Lung microvascular endothelial cell (primary cell): ENCODE measurements at regions not wholly inside any gene's neighbourhood (a gene's known extent, or its start where the extent isn't known, plus 50 kb on each side); places are given as distances from the start of the nearest gene placed in this dataset.
"Not testable (repeated sequence)": the region's sequence is repeated elsewhere in the genome, so short reads cannot be mapped to it uniquely, and the experiment has no call there.

Experiments
- DNase-seq, 2 donors: peaks; one replicate each; pipeline versions ENCODE4 v3.0.0 to v3.0.0-alpha.2; 2010; ENCODE audit warnings: low read depth in 2 of 2

DNA sequence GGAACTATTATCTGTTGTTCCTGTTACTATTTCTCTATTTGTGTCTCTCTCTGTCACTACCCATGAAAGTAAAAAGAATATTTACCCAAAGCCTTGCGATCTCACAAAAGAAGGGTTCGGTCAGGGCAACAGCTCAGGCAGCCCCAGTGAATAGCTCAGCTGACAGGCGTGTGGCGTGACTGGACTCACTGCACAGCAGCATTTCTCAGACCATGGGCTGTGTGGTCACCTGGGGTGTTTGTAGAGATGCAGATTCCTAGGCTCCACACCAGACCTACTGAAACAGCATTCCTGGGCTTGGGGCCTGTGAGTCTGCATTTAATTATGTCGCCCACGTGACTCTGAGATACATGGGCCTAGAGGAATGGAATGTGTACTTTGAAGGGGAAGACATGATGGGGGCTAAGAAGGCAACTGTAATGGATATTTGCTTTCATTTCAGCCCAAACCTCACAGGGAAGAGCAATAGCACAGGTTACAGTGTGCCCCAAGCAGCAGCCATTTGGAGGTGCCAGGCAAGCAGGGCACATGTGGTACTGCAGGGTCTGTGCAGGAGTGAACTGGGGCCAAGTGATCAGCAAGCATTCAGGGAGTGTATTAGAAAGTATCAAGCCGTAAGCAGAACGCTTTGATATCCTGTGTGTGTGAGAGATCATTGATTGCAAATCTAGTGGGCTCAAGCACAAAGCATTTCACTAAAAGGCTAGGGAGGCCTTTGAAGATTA lies 90.4 kb upstream of the RBMS1 start:
- DNase-seq = no peak

DNA sequence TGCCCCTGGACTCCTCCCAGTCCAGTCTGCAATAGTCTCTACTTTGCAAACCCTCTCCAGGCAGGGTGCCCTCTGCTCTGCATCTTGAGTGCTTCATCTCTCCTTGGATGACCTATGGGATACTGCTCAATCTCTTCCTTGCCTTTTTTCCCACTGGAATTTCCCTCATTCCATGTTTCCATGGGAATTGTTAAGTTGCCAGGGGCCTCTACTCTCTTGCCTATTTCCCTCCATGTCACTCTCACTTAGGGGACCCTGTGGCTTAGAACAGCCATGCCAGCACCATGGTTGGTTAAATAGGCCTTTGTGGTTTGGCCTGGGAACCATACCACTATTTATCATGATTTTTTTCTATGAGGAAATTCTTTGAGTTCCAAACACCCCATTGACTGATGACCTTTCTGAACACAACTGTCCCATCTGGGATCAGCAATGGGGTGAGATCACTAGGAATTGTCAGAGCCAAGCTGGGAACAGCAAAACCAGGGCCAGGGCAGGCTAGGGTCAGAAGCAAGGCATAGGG lies 91.4 kb upstream of the RBMS1 start:
- DNase-seq = peak in 1 of 2 donors; percentile 67

DNA sequence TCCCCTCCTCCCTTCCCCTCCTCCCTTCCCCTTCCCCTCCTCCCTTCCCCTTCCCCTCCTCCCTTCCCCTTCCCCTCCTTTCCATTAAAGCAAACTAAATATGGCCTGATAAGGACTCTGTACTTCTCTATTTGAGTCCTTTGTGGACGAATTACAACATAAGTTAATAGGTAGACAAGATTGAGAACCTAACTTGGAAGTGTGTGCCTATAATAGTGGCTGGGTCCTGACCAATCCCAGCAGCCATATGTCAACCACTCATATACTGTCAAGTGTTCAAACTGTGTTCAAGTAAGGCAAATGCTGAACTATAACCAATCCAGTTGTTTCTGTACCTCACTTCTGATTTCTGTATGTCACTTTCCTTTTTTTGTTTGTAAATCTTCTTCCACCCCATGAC lies 97.1 kb upstream of the RBMS1 start:
- DNase-seq = no peak

DNA sequence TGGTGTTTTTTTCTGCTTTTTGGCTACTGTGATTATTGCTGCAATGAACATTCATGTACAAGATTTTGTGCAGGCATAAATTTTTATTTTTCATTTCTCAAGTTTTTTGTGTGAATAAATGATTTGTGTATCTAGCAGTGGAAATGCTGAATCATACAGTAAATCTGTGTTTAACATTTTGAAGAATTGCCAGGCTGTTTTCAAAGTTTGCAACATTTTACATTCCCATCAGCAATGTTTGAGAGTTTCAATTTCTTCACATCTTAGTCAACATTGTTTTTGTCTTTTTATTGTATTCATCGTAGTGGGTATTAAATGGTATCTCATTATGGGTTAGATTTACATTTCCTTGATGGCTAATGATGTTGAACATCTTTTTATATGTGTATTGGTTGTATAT lies 98.8 kb upstream of the RBMS1 start:
- no peak for DNase-seq

DNA sequence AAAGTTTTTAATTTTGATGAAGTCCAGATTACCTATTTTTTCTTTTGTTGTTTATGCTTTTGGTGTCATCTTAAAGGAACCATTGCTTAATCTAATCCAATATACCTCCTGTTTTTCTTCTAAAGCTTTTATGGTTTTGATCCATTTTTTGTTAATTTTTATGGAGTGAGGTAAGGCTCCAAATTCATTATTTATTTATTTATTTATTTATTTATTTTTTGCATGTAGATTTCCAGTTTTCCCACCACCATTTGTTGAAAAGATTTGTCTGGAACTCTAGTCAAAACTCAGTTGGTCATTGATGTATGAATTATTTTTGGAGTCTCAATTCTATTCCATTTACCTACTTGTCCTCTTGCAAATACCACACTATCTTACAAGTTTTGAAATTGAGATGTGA lies 99.4 kb upstream of the RBMS1 start:
- no peak for DNase-seq

DNA sequence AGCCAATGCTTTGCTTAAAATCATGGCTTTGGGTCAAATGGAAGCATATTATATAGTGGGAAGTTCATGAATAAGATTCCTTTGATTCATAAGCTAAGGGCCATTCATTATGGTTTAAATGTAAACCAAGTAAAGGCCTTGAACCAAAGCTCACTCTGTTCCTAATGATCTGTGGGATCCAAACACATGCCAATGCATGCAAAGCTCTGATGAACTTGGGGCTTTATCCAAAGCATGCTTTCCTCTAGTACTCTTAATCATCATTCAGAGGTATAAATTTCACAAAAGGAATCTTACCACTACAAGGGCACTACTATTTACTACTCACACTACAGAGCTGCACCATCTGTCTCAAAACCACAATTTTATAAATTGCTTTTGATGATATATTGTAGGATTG lies 102.8 kb upstream of the RBMS1 start:
- DNase-seq = no peak

DNA sequence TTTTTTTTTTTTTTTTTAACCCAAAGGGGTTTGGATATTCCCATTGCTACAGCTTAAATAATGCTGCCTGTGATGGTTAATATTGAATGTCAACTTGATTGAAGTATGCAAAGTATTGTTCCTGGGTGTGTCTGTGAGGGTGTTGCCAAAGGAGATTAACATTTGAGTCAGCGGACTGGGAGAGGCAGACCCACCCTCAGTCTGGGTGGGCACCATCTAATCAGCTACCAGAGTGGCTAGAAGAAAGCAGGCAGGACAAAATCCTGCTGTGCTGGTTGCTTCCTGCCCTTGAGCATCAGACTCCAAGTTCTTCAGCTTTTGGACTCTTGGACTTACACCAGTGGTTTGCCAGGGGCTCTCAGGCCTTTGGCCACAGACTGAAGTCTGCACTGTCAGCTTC lies 106.8 kb upstream of the RBMS1 start:
- DNase-seq = not testable (repeated sequence)

DNA sequence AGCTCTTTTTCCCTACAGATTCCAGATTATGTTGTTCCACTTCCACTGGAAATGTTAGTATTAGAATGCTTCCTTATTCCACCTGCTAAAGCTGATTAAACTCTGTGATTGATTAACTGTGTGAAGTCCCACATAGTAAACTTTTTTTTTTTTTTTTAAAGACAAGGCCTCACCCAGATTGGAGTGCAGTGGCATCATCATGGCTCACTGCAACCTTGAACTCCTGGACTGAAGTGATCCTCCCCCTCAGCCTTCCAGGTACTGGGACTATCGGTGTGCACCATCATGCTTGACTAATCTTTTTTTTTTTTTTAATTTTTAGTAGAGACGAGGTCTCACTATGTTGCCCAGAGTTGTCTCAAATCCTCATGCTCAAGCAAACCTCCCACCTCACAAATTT lies 108.5 kb upstream of the RBMS1 start:
- no peak for DNase-seq

DNA sequence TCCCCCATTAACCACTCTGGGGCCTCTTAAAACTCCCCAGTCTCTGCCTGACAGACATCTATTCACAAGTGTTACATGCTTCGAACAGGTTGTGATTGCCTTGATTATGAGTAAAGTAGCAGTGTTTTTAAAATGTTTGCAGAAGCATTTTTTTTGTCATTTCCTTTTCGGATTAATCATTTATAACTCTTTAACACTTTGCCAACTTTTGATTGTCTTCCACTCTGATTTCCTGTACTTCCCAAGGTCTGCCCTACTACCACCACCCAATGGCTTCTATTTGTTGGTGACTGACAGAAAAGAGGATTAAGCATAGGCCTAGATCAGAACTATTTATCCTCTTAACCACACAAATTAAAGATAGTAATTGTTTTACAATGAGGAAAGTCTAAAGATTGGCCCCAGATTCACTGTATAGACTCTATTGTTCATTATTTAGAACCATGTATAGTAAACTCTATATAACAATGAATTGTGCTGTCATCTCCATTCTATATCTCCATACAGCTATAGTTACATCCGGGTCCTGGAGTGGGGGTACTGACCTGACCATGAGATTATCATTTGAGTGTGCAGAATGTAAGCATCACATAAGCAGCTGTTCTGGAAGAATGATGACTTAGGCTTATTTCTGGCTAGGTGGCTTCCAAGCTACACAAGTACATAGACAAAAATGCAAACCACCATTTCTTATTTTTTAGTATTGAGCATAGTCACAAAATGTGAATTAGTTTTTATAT lies 110.3 kb upstream of the RBMS1 start:
- DNase-seq = peak; percentile 17 to 52

DNA sequence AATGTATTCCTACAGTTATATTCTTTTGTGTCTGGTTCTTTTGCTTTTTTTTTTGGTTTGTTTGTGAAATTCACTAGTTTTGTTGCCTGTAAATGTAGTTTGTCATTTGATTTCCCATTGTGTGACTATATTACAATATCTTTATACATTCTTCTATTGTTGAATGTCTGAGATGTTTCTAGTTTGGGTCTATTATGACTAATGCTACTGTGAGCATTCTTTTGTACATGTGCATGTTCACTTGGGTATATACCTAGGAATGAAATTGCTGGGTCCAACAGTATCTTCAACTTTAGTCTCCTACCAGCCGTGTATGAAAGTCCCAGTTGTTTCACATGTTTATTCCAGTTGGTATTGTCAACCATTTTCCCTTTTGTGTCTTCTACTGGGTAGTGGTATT lies 112.7 kb upstream of the RBMS1 start:
- DNase-seq = no peak

DNA sequence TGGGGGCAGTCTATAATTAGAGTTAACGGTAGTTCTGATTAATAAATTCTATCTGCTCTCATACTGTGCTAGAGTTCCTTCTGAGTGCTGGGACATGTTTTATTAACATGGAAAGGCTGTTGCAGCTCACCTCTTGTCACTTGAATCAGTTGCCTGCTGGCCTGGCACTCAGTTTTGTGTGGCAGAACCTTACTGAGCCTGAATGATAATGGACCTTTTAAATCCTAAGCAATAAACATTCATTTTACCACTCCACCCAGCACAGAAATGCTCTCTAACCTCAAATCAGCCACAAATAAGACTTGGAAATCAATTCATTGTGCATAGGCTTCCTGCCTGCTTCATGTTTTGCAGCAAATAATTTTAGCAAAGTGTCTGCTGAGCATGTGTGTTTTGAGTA lies 115.0 kb upstream of the RBMS1 start:
- DNase-seq = no peak

DNA sequence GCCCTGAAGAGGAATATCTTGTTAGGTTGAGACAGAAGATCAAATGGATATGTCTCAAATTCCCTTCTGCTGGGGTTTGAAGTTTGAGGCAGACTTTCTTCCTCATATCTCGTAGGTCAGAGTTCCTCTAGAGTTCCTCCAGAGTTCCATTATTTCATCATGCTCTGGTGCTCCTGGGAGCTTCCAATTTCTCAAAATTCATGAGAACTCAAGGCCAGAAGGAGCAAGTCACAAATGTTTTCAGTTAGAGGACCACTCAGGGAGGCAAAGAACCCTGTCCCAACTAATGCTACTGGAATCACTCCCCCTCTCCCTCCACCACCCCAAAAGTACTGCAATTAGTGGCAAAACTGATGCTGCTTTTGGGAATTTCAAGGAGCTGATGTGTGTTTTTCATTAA lies 115.7 kb upstream of the RBMS1 start:
- DNase-seq = no peak

DNA sequence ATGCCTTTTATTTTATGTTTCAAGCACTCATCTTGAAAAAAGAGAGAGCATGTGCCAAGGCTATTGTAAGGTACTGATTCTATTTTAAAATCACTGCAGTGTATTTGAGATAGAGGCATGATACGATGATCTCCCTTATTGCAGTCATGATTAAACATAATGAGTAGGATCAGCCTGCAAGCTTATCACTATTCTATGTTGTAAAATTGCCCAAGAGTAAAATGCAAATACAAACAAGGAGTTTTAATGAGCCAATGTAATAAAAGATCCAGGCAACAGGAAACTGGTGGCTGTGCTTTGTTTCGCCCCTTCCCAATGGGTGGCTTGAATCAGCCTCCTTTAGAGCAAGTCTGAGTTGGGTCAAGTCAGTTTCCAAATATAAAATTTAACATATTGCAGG lies 116.4 kb upstream of the RBMS1 start:
- DNase-seq = no peak

DNA sequence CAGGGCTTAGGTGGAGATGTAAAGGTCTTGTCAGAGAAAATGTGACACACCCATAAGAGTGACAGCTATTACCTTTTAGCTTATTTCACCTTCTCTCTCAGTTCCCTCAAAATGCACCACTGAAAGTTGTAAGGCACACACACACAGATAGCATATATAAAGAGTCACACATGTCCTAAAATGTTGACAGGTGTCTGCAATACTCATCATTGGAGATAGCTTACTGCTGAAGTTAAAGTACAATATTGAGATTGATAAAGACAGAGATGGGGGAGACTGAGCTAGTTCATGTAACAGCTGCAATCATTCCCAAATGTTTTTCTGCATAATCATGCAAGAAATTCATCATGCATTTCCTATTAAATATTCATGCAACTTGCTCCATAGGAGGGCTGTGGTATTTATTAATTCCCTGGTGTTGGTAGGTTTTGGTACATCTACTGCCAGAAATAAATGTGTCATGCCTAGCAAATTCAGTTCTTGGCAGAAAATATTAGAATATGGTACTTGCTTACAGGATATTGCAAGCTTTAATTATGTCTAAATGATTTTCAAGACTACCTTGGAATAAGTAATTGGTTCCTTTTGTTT lies 118.8 kb upstream of the RBMS1 start:
- DNase-seq = no peak

DNA sequence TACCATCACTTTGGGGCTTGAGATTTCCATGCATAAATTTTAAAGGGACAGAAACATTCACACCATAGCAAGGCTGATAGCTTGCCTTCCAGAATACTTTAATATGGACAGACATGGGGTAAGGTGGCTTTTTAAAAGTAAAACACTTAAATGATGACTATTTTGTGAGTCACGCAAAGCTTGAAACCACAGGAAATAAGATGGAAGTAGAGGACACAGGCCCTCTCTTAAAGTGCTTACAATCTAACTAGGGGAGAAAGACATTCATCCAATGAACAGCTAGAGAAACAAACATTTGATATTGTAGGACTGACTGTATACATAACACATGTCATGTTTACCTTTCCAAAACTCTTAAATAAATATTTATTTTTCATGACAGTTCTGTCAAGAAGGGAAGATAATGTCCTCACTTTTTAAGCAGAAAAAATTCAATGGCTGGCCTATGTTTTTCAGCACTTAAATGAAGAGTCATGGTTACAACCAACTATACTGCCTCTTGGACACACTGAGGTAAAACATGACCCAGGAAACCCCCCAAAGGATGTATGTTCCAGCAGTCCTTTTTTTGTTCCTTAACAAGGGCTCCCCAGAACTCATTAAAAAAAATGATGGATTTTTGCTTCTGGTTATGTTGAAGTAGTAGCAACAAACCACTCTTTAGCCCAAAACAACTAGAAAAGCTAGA lies 120.0 kb upstream of the RBMS1 start:
- DNase-seq = peak in 1 of 2 donors; percentile 75

DNA sequence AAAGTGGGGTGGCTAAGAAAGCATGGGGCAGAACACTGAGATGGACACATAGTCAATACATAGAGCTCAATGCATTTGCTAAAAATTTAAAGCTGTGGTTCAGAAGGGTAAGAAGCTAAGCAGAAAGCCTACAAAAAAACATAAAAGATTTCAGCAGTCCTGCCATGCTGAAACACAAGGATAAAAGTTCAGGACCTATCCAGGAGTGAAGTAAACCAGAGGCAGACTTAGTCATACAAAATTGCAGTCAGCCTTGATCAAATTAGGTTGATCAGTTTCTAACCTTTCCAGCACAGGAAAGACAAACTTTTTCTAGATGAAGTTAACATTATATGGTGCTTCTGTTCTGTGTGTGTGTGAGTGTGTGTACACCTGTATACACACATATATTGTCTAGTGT lies 120.8 kb upstream of the RBMS1 start:
- no peak for DNase-seq

DNA sequence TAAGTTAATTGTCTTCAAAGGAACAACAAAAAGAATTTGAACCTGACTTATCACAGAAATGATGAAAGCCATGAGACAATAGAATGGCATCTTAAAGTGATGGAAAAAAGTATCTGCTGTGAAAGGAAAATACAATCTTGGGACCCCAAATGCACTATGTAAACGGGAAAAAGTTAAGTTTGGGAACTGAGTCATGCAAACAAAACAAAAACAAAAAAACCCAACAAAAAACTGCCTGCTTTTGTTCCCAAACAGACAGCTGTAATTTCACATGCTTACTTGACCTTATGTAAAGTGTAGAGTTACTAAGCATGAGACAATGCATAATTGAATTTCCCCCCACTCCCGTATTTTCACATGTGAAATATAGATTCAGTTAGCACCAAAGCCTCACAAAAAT lies 122.1 kb upstream of the RBMS1 start:
- no peak for DNase-seq

DNA sequence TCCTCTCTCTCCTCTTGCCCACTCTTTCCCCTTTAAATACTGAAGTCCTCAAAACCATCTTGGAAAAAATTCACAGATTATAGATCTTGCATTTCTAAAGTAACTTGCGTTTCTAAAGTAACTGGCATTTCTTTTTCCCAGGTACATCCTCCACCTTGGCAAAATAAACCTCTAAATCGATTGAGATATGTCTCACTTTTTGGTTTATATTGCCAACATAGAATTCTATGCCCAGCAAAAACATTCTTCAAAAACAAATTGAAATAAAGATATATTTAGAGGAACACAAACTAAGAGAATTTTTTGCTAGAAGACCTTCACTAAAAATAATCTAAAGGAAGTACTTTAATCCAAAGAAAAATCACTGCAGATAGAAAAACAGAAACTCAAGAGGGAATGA lies 122.5 kb upstream of the RBMS1 start:
- DNase-seq = no peak

DNA sequence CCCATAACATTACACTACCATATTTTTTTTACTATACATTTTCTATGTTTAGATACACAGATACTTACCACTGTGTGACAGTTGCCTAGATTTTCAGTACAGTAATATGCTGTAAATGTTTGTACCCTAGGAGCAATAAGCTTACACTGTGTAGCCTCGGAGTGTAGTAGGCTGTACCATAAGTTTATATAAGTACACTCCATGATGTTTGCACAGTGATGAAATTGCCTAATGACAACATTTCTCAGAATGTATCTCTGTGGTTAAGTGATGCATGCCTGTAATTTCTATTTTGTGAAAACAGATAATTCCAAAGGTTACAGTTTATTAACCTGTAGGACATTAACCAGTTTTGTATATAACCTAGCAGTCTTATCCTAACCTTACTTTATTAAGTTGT lies 128.1 kb upstream of the RBMS1 start:
- DNase-seq = no peak

DNA sequence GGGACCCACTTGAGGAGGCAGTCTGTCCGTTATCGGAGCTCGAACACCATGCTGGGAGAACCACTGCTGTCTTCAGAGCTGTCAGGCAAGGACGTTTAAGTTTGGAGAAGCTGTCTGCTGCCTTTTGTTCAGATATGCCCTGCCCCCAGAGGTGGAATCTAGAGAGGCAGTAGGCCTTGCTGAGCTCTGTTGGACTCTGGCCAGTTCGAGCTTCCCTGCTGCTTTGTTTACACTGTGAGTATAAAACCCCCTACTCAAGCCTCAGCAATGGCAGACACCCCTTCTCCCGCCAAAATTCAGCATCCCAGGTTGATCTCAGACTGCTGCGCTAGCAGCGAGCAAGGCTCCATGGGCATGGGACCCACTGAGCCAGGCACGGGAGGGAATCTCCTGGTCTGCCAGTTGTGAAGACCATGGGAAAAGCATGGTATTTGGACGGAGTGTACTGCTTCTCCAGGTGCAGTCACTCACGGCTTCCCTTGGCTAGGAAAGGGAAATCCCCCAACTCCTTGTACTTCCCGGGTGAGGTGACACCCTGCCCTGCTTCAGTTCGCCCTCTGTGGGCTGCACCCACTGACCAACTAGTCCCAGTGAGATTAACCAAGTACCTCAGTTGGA lies 134.5 kb upstream of the RBMS1 start:
- peak in 1 of 2 donors; percentile 43 for DNase-seq

DNA sequence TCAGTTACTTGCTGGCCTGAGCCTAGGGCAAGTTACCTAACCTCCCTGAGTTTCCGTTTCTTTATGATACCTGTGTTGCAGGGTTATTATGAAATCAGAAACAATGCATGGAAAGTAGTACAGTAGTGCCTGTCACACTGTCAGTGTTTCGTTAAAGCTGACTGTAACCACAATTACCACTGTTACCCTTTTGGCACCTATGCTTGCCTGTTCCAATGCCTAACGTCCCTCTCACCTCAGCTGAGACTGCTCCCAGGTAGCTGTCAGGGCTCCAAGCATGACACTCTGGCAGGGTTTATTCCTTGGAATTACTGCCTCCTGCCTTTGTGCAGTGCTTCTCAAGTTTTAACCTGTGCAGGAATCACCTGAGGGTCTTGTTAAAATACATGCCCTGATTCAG lies 135.2 kb upstream of the RBMS1 start:
- DNase-seq = no peak
